ENCODE measurements at regions not wholly inside any gene's neighbourhood (a gene's known extent, or its start where the extent isn't known, plus 50 kb on each side); places are given as distances from the start of the nearest gene placed in this dataset.
"Not testable (repeated sequence)": the region's sequence is repeated elsewhere in the genome, so short reads cannot be mapped to it uniquely, and the experiment has no call there.

DNA sequence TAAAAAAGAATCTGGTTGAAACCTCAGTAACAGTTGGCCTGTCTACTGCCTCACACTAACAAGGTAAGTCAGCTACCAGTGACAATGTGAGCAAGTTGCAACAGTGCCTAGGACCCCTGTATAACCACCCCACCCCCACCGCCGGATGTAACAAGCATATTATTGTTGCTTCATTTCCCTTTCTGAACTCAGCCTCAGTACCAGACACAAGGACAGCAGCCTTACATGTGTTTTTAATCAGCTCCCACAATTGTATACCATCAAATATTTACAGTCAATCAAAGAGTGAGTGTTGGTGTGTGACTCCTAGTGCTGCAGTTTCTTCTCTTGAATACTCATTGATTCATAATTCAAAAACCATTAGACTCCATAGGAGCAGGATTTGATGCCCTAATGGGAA lies 96.4 kb downstream of the PYDC2 start:
- no peak for DNase-seq (ENCODE audit: low read depth in 4 of 6, low spot score in 6 of 6)
- H3K9me3 ChIP-seq (ENCODE audit: control insufficient read depth, insufficient read depth, low read length): no peaks in the 10 kb centered on the region
- no peak overlapping the region for H3K4me3 ChIP-seq (ENCODE audit: low read depth, low read length)
- H3K4me1 ChIP-seq (ENCODE audit: control insufficient read depth, insufficient read depth, low read length): no peaks in the 10 kb centered on the region
- H3K27me3 ChIP-seq (ENCODE audit: control insufficient read depth, insufficient read depth, low read length): no peaks in the 10 kb centered on the region
- 60% methylated on average over 1 of the region's 2 CpGs for WGBS (ENCODE audit: insufficient coverage)
- H3K36me3 ChIP-seq (ENCODE audit: control insufficient read depth, insufficient read depth, low read length): no peaks in the 10 kb centered on the region
- no peak overlapping the region for H3K27ac ChIP-seq (ENCODE audit: low read depth, low read length)

DNA sequence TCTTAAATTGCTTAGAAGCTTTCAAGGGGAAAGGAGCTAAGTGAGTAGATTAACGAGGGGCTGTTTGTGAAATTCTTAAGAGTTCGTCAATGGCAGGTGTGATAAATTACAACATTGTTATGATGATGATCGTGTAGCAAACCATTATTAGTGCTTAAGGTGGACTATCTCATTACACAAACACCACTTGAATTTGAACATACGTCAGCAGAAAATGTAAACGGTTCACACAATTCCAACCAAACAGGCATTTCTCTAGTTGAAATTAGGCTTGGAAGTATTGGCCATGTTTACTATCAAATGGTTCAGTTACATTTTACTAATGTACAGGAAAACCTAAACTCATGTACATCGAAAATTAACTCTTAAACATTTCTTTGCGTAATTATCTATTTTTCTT lies 102.8 kb downstream of the PYDC2 start:
- DNase-seq (ENCODE audit: low read depth in 4 of 6, low spot score in 6 of 6): no peak
- Histone ChIP-seq H3K27ac (ENCODE audit: low read depth, low read length) (no peak overlapping the region), H3K4me1 (ENCODE audit: control insufficient read depth, insufficient read depth, low read length) (no peaks in the 10 kb centered on the region), H3K27me3 (ENCODE audit: control insufficient read depth, insufficient read depth, low read length) (no peaks in the 10 kb centered on the region), H3K9me3 (ENCODE audit: control insufficient read depth, insufficient read depth, low read length) (no peaks in the 10 kb centered on the region), H3K4me3 (ENCODE audit: low read depth, low read length) (no peak overlapping the region), H3K36me3 (ENCODE audit: control insufficient read depth, insufficient read depth, low read length) (no peaks in the 10 kb centered on the region)
- 39% methylated on average over 2 of the region's 7 CpGs for WGBS (ENCODE audit: insufficient coverage)

GRCh38 chr3:191566469-191566868 lies 105.5 kb downstream of the PYDC2 start:
- H3K4me3 ChIP-seq (ENCODE audit: low read depth, low read length): no peak overlapping the region
- DNase-seq (ENCODE audit: low read depth in 4 of 6, low spot score in 6 of 6): no peak
- H3K4me1 ChIP-seq (ENCODE audit: control insufficient read depth, insufficient read depth, low read length): no peaks in the 10 kb centered on the region
- no peaks in the 10 kb centered on the region for H3K36me3 ChIP-seq (ENCODE audit: control insufficient read depth, insufficient read depth, low read length)
- no peak overlapping the region for H3K27ac ChIP-seq (ENCODE audit: low read depth, low read length)
- H3K27me3 ChIP-seq (ENCODE audit: control insufficient read depth, insufficient read depth, low read length): no peaks in the 10 kb centered on the region
- WGBS (ENCODE audit: insufficient coverage): 86% methylated on average over 1 of the region's 1 CpG
- no peaks in the 10 kb centered on the region for H3K9me3 ChIP-seq (ENCODE audit: control insufficient read depth, insufficient read depth, low read length)

GRCh38 chr3:191568206-191568605 lies 107.2 kb downstream of the PYDC2 start:
- Histone ChIP-seq H3K27me3 (ENCODE audit: control insufficient read depth, insufficient read depth, low read length) (no peaks in the 10 kb centered on the region), H3K4me1 (ENCODE audit: control insufficient read depth, insufficient read depth, low read length) (no peaks in the 10 kb centered on the region), H3K36me3 (ENCODE audit: control insufficient read depth, insufficient read depth, low read length) (no peaks in the 10 kb centered on the region), H3K27ac (ENCODE audit: low read depth, low read length) (no peak overlapping the region), H3K4me3 (ENCODE audit: low read depth, low read length) (no peak overlapping the region), H3K9me3 (ENCODE audit: control insufficient read depth, insufficient read depth, low read length) (no peaks in the 10 kb centered on the region)
- WGBS (ENCODE audit: insufficient coverage): 80% methylated on average over 1 of the region's 7 CpGs
- no peak for DNase-seq (ENCODE audit: low read depth in 4 of 6, low spot score in 6 of 6)

DNA sequence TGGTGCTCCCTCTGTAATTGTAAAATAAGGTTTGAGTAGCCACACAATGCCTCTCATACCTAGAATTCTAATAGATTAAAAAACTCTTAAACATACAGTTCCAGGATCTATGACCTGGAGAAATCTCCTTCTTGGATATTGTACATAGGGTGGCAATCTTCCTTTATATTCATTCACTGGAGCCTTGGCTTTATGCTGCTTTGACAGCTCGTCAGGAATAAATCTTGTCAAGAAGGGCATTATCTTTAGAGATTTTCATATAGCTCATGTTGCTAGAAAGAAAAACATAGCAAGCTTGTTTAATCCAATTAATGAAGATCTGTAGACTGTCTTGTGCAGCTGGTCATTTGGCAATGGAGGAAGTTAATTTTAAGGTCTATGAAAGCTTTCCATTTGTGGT lies 131.1 kb downstream of the PYDC2 start:
- H3K4me1 ChIP-seq (ENCODE audit: control insufficient read depth, insufficient read depth, low read length): no peaks in the 10 kb centered on the region
- DNase-seq (ENCODE audit: low read depth in 4 of 6, low spot score in 6 of 6): peak in 1 of 6 donors; percentile 8
- no peak overlapping the region for H3K27ac ChIP-seq (ENCODE audit: low read depth, low read length)
- H3K36me3 ChIP-seq (ENCODE audit: control insufficient read depth, insufficient read depth, low read length): no peaks in the 10 kb centered on the region
- WGBS (ENCODE audit: insufficient coverage): no CpG with 5 or more reads among the region's 1 CpG
- H3K4me3 ChIP-seq (ENCODE audit: low read depth, low read length): no peak overlapping the region
- no peaks in the 10 kb centered on the region for H3K9me3 ChIP-seq (ENCODE audit: control insufficient read depth, insufficient read depth, low read length)
- H3K27me3 ChIP-seq (ENCODE audit: control insufficient read depth, insufficient read depth, low read length): no peaks in the 10 kb centered on the region

DNA sequence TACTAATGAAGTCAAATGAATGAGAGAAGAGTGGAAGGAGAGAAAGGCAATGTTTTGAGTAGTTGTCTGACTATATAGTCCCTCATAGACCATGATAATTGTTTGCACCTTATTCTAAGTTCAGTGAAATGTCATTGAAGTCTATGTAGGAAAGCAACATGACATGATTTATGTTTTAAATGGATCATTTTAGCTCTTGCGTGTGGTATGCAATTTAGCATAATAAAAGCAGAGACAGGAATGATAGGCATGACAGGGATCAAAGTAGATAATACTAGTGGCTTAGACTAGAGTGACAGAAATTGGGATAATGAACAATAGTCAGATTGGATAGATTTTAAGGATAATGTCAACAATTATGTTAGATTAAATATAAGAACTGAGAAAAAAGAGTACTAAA lies 132.5 kb downstream of the PYDC2 start:
- no peak overlapping the region for H3K27ac ChIP-seq (ENCODE audit: low read depth, low read length)
- H3K9me3 ChIP-seq (ENCODE audit: control insufficient read depth, insufficient read depth, low read length): no peaks in the 10 kb centered on the region
- 45% methylated on average over 1 of the region's 1 CpG for WGBS (ENCODE audit: insufficient coverage)
- no peaks in the 10 kb centered on the region for H3K36me3 ChIP-seq (ENCODE audit: control insufficient read depth, insufficient read depth, low read length)
- no peak for DNase-seq (ENCODE audit: low read depth in 4 of 6, low spot score in 6 of 6)
- H3K4me1 ChIP-seq (ENCODE audit: control insufficient read depth, insufficient read depth, low read length): no peaks in the 10 kb centered on the region
- no peak overlapping the region for H3K4me3 ChIP-seq (ENCODE audit: low read depth, low read length)
- H3K27me3 ChIP-seq (ENCODE audit: control insufficient read depth, insufficient read depth, low read length): no peaks in the 10 kb centered on the region

GRCh38 chr3:191615511-191615910 lies 154.5 kb downstream of the PYDC2 start:
- not testable (repeated sequence) for H3K36me3 ChIP-seq (ENCODE audit: control insufficient read depth, insufficient read depth, low read length); H3K9me3 ChIP-seq (ENCODE audit: control insufficient read depth, insufficient read depth, low read length); H3K27me3 ChIP-seq (ENCODE audit: control insufficient read depth, insufficient read depth, low read length); DNase-seq (ENCODE audit: low read depth in 4 of 6, low spot score in 6 of 6); H3K4me1 ChIP-seq (ENCODE audit: control insufficient read depth, insufficient read depth, low read length); H3K4me3 ChIP-seq (ENCODE audit: low read depth, low read length); H3K27ac ChIP-seq (ENCODE audit: low read depth, low read length)
- WGBS (ENCODE audit: insufficient coverage): 100% methylated on average over 1 of the region's 1 CpG

DNA sequence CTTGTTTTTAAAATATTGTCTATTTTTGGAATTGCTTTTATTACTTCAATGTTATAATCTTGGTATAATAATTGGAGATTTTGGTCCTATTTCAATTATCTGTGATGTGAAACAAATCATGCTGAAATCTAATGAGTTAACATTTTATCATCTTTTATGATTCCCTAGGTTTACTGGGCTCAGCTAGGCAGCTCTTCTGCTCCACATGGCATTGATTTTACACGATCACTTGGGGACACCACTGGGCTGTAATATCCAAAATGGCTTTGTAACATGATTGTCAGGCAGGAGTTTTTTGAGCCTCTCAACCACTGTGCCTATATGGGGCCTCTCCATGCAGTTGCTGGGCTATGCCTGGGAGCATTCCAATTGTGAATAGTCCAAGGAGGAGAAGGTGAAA lies 163.3 kb downstream of the PYDC2 start:
- Histone ChIP-seq H3K4me3 (ENCODE audit: low read depth, low read length) (no peak overlapping the region), H3K4me1 (ENCODE audit: control insufficient read depth, insufficient read depth, low read length) (no peaks in the 10 kb centered on the region), H3K27ac (ENCODE audit: low read depth, low read length) (no peak overlapping the region), H3K36me3 (ENCODE audit: control insufficient read depth, insufficient read depth, low read length) (no peaks in the 10 kb centered on the region), H3K9me3 (ENCODE audit: control insufficient read depth, insufficient read depth, low read length) (no peaks in the 10 kb centered on the region), H3K27me3 (ENCODE audit: control insufficient read depth, insufficient read depth, low read length) (no peaks in the 10 kb centered on the region)
- WGBS (ENCODE audit: insufficient coverage): 56% methylated on average over 1 of the region's 1 CpG
- DNase-seq (ENCODE audit: low read depth in 4 of 6, low spot score in 6 of 6): no peak

DNA sequence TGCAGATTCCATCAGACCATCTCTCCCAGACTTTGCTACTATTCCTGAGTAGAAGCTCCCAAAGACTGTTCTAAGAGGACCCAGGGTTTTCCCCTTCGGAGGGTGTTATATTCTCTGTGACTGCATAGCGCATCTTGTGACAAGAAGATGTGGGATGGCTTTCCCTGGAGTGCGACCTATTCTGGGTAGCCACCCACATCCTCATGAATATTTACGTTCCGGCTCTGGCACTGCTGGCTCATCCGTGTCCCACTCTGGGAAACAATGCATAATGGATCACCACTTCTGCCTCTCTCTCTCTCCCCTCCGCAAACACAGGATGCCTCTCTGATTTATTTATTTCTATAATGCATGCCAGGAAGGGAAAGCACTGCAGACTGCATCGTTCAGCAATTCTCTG lies 166.1 kb downstream of the PYDC2 start:
- H3K27me3 ChIP-seq (ENCODE audit: control insufficient read depth, insufficient read depth, low read length): no peaks in the 10 kb centered on the region
- DNase-seq (ENCODE audit: low read depth in 4 of 6, low spot score in 6 of 6): peak in 3 of 6 donors; percentile 6 to 85 (median 49)
- 6% methylated on average over 5 of the region's 8 CpGs for WGBS (ENCODE audit: insufficient coverage)
- H3K4me3 ChIP-seq (ENCODE audit: low read depth, low read length): no peak overlapping the region
- H3K4me1 ChIP-seq (ENCODE audit: control insufficient read depth, insufficient read depth, low read length): no peaks in the 10 kb centered on the region
- H3K36me3 ChIP-seq (ENCODE audit: control insufficient read depth, insufficient read depth, low read length): no peaks in the 10 kb centered on the region
- no peaks in the 10 kb centered on the region for H3K9me3 ChIP-seq (ENCODE audit: control insufficient read depth, insufficient read depth, low read length)
- no peak overlapping the region for H3K27ac ChIP-seq (ENCODE audit: low read depth, low read length)

GRCh38 chr3:191628571-191628970 lies 167.6 kb downstream of the PYDC2 start:
- Histone ChIP-seq H3K27ac (ENCODE audit: low read depth, low read length) (no peak overlapping the region), H3K36me3 (ENCODE audit: control insufficient read depth, insufficient read depth, low read length) (no peaks in the 10 kb centered on the region), H3K4me3 (ENCODE audit: low read depth, low read length) (no peak overlapping the region), H3K9me3 (ENCODE audit: control insufficient read depth, insufficient read depth, low read length) (no peaks in the 10 kb centered on the region), H3K4me1 (ENCODE audit: control insufficient read depth, insufficient read depth, low read length) (no peaks in the 10 kb centered on the region), H3K27me3 (ENCODE audit: control insufficient read depth, insufficient read depth, low read length) (no peaks in the 10 kb centered on the region)
- no CpG with 5 or more reads among the region's 2 CpGs for WGBS (ENCODE audit: insufficient coverage)
- peak in 1 of 6 donors; percentile 25 for DNase-seq (ENCODE audit: low read depth in 4 of 6, low spot score in 6 of 6)
